ENCODE measurements at regions not wholly inside any gene's neighbourhood (a gene's known extent, or its start where the extent isn't known, plus 50 kb on each side); places are given as distances from the start of the nearest gene placed in this dataset.

GRCh38 chr13:53237696-53238095 is 209.1 kb downstream of the OLFM4 start:
- Mint-ChIP-seq H3K4me1 (ENCODE audit: low read depth) (no peaks in the 10 kb centered on the region), H3K9me3 (no peaks in the 10 kb centered on the region), H3K27me3 (ENCODE audit: low read depth) (no peaks in the 10 kb centered on the region), H3K36me3 (ENCODE audit: insufficient read depth in 2 of 2) (no peaks in the 10 kb centered on the region), H3K4me3 (no peak overlapping the region), H3K27ac (no peak overlapping the region)
- ATAC-seq (replicated peaks in 1 of 2) (no peak), DNase-seq (no peak)

GRCh38 chr13:53238261-53238660 is 209.6 kb downstream of the OLFM4 start:
- DNase-seq (no peak), ATAC-seq (replicated peaks in 1 of 2) (no peak)
- Mint-ChIP-seq H3K4me1 (ENCODE audit: low read depth) (no peaks in the 10 kb centered on the region), H3K4me3 (no peak overlapping the region), H3K27ac (no peak overlapping the region), H3K36me3 (ENCODE audit: insufficient read depth in 2 of 2) (no peaks in the 10 kb centered on the region), H3K27me3 (ENCODE audit: low read depth) (no peaks in the 10 kb centered on the region), H3K9me3 (no peaks in the 10 kb centered on the region)

DNA sequence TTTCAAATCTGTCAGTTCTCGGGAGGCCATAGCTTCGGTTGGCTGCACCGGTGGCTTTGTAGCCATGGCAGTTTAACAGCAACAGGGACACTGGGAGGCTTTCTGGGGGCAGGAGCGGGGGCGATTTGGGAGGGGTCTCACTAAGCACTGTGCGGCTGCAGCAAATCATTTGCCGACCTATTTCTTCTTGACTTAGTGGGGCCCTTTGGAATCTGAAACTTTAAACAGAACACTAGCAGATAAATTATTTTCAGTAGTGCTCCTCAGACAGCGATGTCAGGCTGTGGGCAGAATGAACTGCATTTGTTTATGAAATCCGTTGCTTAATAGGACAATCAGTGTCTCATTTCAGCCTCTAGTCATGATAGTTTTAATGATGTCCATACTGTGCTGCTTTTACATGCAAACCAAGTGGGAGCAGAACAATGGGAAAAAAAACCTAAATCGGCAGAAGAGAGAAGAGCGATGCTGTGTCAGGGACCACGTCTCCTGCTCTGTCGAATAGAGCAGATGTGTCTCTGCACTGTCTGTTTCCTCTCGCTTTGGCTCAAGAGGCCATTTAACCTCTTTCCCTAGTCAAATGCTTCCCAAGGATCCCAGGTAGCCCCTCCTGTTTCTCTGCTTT is 211.9 kb downstream of the OLFM4 start:
- H3K9me3 Mint-ChIP-seq: no peaks in the 10 kb centered on the region
- no peak overlapping the region for H3K27ac Mint-ChIP-seq
- H3K36me3 Mint-ChIP-seq (ENCODE audit: insufficient read depth in 2 of 2): no peaks in the 10 kb centered on the region
- no peaks in the 10 kb centered on the region for H3K4me1 Mint-ChIP-seq (ENCODE audit: low read depth)
- H3K27me3 Mint-ChIP-seq (ENCODE audit: low read depth): no peaks in the 10 kb centered on the region
- H3K4me3 Mint-ChIP-seq: no peak overlapping the region
- DNase-seq (no peak), ATAC-seq (replicated peaks in 1 of 2) (no peak)

- H3K27ac Mint-ChIP-seq: no peak overlapping the region
- H3K36me3 Mint-ChIP-seq (ENCODE audit: insufficient read depth in 2 of 2): no peaks in the 10 kb centered on the region
- no peaks in the 10 kb centered on the region for H3K9me3 Mint-ChIP-seq
- H3K4me3 Mint-ChIP-seq: no peak overlapping the region
- no peaks in the 10 kb centered on the region for H3K27me3 Mint-ChIP-seq (ENCODE audit: low read depth)
- DNase-seq (no peak), ATAC-seq (replicated peaks in 1 of 2) (no peak)
- no peaks in the 10 kb centered on the region for H3K4me1 Mint-ChIP-seq (ENCODE audit: low read depth)
Observed at GRCh38 chr13:53241891-53242348, 213.3 kb downstream of the OLFM4 start.

GRCh38 chr13:53249236-53249635 is 220.6 kb downstream of the OLFM4 start:
- Mint-ChIP-seq H3K27me3 (ENCODE audit: low read depth) (no peaks in the 10 kb centered on the region), H3K4me3 (no peak overlapping the region), H3K27ac (no peak overlapping the region), H3K9me3 (no peaks in the 10 kb centered on the region), H3K36me3 (ENCODE audit: insufficient read depth in 2 of 2) (no peaks in the 10 kb centered on the region), H3K4me1 (ENCODE audit: low read depth) (no peaks in the 10 kb centered on the region)
- ATAC-seq (replicated peaks in 1 of 2): no peak
- no peak for DNase-seq

DNA sequence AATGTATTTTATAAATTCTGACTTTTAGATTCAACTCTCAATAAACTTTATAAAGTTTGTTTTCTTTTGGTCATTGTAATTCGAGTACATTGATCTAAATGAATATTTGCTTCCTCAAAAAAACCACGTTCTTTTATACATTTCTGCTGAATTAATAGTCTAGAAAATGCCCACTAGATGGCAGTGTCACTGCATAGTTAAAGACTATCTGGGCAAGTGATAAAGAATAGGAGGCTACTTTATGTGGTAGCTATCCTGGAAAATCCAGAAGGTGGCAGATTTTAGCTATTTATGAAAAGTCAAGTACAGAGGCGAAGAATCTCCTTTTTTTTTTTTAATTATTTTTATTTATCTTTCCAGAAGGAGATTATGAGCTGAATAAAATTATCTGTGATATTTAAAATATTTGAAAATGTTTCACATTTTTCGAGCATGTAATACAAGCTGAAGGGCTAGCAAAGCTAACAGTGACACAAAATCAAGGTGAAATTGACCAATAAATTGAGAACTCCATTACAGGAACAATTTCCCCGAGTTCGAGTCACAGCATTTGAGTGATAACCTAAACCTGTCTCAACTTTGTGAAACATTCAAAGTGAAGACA is 221.8 kb downstream of the OLFM4 start:
- H3K4me3 Mint-ChIP-seq: no peak overlapping the region
- peak in 1 of 2 donors; percentile 51 for ATAC-seq (replicated peaks in 1 of 2)
- no peak overlapping the region for H3K27ac Mint-ChIP-seq
- H3K36me3 Mint-ChIP-seq (ENCODE audit: insufficient read depth in 2 of 2): no peaks in the 10 kb centered on the region
- H3K27me3 Mint-ChIP-seq (ENCODE audit: low read depth): no peaks in the 10 kb centered on the region
- no peaks in the 10 kb centered on the region for H3K9me3 Mint-ChIP-seq
- H3K4me1 Mint-ChIP-seq (ENCODE audit: low read depth): no peaks in the 10 kb centered on the region
- peak; percentile 1 to 33 for DNase-seq

GRCh38 chr13:53250977-53251376 is 222.4 kb downstream of the OLFM4 start:
- no peak overlapping the region for H3K4me3 Mint-ChIP-seq
- no peaks in the 10 kb centered on the region for H3K9me3 Mint-ChIP-seq

DNA sequence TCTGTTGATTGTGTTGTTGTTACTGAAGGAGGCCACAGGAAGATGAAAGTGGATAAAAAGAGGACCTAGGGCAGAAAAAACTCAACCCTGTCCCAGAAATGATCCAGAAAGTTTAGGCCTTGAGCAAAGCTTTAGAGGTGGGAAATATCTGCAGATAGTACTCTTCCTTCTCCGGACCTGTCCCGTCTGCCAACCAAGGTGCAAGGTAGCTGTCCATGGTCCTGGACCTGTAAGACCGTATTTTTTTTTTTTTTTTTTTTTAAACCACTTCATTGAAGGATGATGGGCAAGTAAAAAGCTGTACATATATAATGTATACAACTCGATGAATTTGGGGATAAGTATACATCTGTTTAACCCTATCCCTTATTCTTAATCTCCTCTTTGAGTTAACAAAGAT is 225.9 kb downstream of the OLFM4 start:
- no peak for DNase-seq
- no peaks in the 10 kb centered on the region for H3K27me3 Mint-ChIP-seq (ENCODE audit: low read depth)
- no peaks in the 10 kb centered on the region for H3K4me1 Mint-ChIP-seq (ENCODE audit: low read depth)
- no peaks in the 10 kb centered on the region for H3K9me3 Mint-ChIP-seq
- no peak for ATAC-seq (replicated peaks in 1 of 2)
- H3K36me3 Mint-ChIP-seq (ENCODE audit: insufficient read depth in 2 of 2): no peaks in the 10 kb centered on the region
- no peak overlapping the region for H3K27ac Mint-ChIP-seq
- no peak overlapping the region for H3K4me3 Mint-ChIP-seq

More at GRCh38 chr13:53250977-53251376, 222.4 kb downstream of the OLFM4 start:
- no peaks in the 10 kb centered on the region for H3K36me3 Mint-ChIP-seq (ENCODE audit: insufficient read depth in 2 of 2)
- no peaks in the 10 kb centered on the region for H3K4me1 Mint-ChIP-seq (ENCODE audit: low read depth)
- ATAC-seq (replicated peaks in 1 of 2) (no peak), DNase-seq (no peak)
- no peaks in the 10 kb centered on the region for H3K27me3 Mint-ChIP-seq (ENCODE audit: low read depth)
- no peak overlapping the region for H3K27ac Mint-ChIP-seq

GRCh38 chr13:53255795-53256194 is 227.2 kb downstream of the OLFM4 start:
- Mint-ChIP-seq H3K9me3 (no peaks in the 10 kb centered on the region), H3K27ac (no peak overlapping the region), H3K4me3 (no peak overlapping the region), H3K36me3 (ENCODE audit: insufficient read depth in 2 of 2) (no peaks in the 10 kb centered on the region), H3K27me3 (ENCODE audit: low read depth) (no peaks in the 10 kb centered on the region), H3K4me1 (ENCODE audit: low read depth) (no peaks in the 10 kb centered on the region)
- DNase-seq: no peak
- no peak for ATAC-seq (replicated peaks in 1 of 2)

GRCh38 chr13:53260594-53260993 is 232.0 kb downstream of the OLFM4 start:
- no peak overlapping the region for H3K27ac Mint-ChIP-seq
- no peak overlapping the region for H3K4me3 Mint-ChIP-seq
- no peaks in the 10 kb centered on the region for H3K27me3 Mint-ChIP-seq (ENCODE audit: low read depth)
- no peaks in the 10 kb centered on the region for H3K4me1 Mint-ChIP-seq (ENCODE audit: low read depth)
- no peaks in the 10 kb centered on the region for H3K36me3 Mint-ChIP-seq (ENCODE audit: insufficient read depth in 2 of 2)
- H3K9me3 Mint-ChIP-seq: peaks cover 0 to 4% of the 10 kb centered on the region in 2 donors
- ATAC-seq (replicated peaks in 1 of 2): no peak
- DNase-seq: no peak

DNA sequence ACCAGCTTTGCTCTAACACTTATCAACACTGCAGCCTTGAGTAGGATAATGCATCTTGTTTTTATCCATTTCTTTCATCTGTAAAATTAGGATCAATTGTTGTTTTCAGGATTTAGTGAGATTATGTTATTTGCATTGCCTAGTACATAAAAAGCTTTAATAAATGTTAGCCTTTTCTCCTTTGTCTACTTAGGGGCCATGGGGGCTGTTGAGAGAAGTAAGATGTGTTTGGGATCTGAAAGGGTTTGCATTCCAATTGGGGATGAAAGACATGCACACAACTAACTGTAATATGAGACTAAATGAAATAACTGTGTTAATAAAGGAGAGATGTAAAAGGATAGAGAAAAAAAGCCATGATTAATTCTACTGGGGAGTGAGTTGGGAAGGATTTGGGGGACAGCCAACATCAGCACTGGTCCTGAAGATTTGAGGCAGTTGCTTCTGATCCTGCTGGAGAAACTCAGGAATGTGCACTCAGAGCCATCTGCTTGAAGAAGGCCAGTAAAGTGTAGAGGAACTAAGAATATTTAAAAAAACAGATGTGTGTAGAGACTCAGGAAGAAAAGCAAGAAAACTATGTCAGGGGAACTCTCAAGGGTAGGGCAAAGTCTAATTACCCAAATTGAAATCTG is 236.3 kb downstream of the OLFM4 start:
- DNase-seq (no peak), ATAC-seq (replicated peaks in 1 of 2) (no peak)
- Mint-ChIP-seq H3K9me3 (peaks cover 0 to 5% of the 10 kb centered on the region in 2 donors), H3K27ac (no peak overlapping the region), H3K27me3 (ENCODE audit: low read depth) (no peaks in the 10 kb centered on the region), H3K36me3 (ENCODE audit: insufficient read depth in 2 of 2) (no peaks in the 10 kb centered on the region), H3K4me3 (no peak overlapping the region), H3K4me1 (ENCODE audit: low read depth) (no peaks in the 10 kb centered on the region)

DNA sequence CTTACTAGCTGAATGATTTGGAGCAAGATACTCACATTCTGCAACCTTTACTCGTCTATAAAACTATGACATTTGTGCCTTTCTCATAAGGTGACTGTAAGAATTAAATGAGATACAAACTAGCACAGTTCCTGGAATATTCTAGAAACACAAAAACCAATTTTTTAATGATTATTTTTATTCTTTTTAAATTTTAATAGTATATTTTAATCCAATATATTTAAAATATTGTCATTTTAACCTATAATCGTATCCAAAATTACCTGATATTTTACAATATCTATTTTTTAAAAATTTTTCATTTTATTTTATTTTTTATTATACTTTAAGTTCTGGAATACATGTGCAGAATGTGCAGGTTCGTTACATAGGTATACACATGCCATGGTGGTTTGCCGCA is 238.1 kb downstream of the OLFM4 start:
- Mint-ChIP-seq H3K4me1 (ENCODE audit: low read depth) (no peaks in the 10 kb centered on the region), H3K36me3 (ENCODE audit: insufficient read depth in 2 of 2) (no peaks in the 10 kb centered on the region), H3K27me3 (ENCODE audit: low read depth) (no peaks in the 10 kb centered on the region), H3K9me3 (peaks cover 0 to 7% of the 10 kb centered on the region in 2 donors), H3K4me3 (no peak overlapping the region), H3K27ac (no peak overlapping the region)
- no peak for DNase-seq
- no peak for ATAC-seq (replicated peaks in 1 of 2)

GRCh38 chr13:53269634-53270033 is 241.0 kb downstream of the OLFM4 start:
- no peaks in the 10 kb centered on the region for H3K4me1 Mint-ChIP-seq (ENCODE audit: low read depth)
- H3K27me3 Mint-ChIP-seq (ENCODE audit: low read depth): no peaks in the 10 kb centered on the region
- ATAC-seq (replicated peaks in 1 of 2): no peak
- no peaks in the 10 kb centered on the region for H3K36me3 Mint-ChIP-seq (ENCODE audit: insufficient read depth in 2 of 2)
- no peak for DNase-seq
- no peak overlapping the region for H3K27ac Mint-ChIP-seq
- H3K9me3 Mint-ChIP-seq: peaks cover 0 to 8% of the 10 kb centered on the region in 2 donors
- H3K4me3 Mint-ChIP-seq: no peak overlapping the region

Measured in activated T-cell treated with anti-CD3 and anti-CD28 coated beads, Interleukin-2, amount 50 U/mL, for 72 hours (primary cell).